Body of pancreas (tissue), 4 donors: ENCODE measurements at regions not wholly inside any gene's neighbourhood (a gene's known extent, or its start where the extent isn't known, plus 50 kb on each side); places are given as distances from the start of the nearest gene placed in this dataset.

ENCODE experiments used
- ATAC-seq: fragments of 150-250 bp; one replicate; pipeline ENCODE4 v1.9.1; 2016
- DNase-seq, 4 donors: peaks; one replicate each; pipeline ENCODE4 v3.0.0-alpha.2; 2019
- H3K27ac ChIP-seq, 4 donors: fragments of 200-600 bp; sonication (generic); 1 replicate in 3 of 4; 2 replicates in 1 of 4; pipeline versions ENCODE4 v1.5.1 to v1.6.1; 2016 to 2019; ENCODE audit warnings: mild to moderate bottlenecking in 1 of 4, mixed read lengths in 1 of 4, moderate library complexity in 1 of 4
- H3K27me3 ChIP-seq, 2 donors: fragments of 200-600 bp; sonication (generic); one replicate each; pipeline ENCODE4 v1.6.0; 2016; ENCODE audit warnings: mild to moderate bottlenecking in 1 of 2
- H3K36me3 ChIP-seq, 2 donors: fragments of 200-600 bp; sonication (generic); replicated peaks in 1 of 2; 2 replicates each; pipeline ENCODE4 v1.5.1; 2016; ENCODE audit warnings: low read depth in 2 of 2; ENCODE audit not compliant: insufficient read depth in 1 of 2
- H3K4me1 ChIP-seq: fragments of 200-600 bp; sonication (generic); one replicate; pipeline ENCODE4 v1.6.0; 2016
- H3K4me3 ChIP-seq, 2 donors: fragments of 200-600 bp; sonication (generic); 1 replicate in 1 of 2; 2 replicates in 1 of 2; pipeline ENCODE4 v1.5.1; 2016 to 2019
- H3K9me3 ChIP-seq, 3 donors: fragments of 200-600 bp; sonication (generic); 1 replicate in 2 of 3; 2 replicates in 1 of 3; pipeline ENCODE4 v1.5.1; 2016
- POLR2A ChIP-seq, 3 donors: fragments of 450-650 bp; IDR thresholded peaks; one replicate each; pipeline ENCODE4 v1.6.1; 2016; ENCODE audit warnings: antibody characterized with exemption in 3 of 3, mild to moderate bottlenecking in 2 of 3
- WGBS, 2 donors: methylation state at CpG; one replicate each; pipeline ENCODE4 v1.1.5; 2017; 5-methylcytosine and 5-hydroxymethylcytosine counted together
- intact Hi-C: fragments of 100-400 bp; cut with DNase I; formaldehyde crosslinking; loops from one replicate; pipeline ENCODE4 v1.15.1; 2023
- TF ChIP-seq, protein P1 (sequence below), 7 experiments: fragments of 450-650 bp in 4 of 7; fragments of 200-600 bp in 3 of 7; sonication (generic) in 3 of 7; IDR thresholded peaks; one replicate each; pipeline ENCODE4 v1.5.1; 2016 to 2019; ENCODE audit warnings: antibody characterized with exemption in 7 of 7

DNA sequence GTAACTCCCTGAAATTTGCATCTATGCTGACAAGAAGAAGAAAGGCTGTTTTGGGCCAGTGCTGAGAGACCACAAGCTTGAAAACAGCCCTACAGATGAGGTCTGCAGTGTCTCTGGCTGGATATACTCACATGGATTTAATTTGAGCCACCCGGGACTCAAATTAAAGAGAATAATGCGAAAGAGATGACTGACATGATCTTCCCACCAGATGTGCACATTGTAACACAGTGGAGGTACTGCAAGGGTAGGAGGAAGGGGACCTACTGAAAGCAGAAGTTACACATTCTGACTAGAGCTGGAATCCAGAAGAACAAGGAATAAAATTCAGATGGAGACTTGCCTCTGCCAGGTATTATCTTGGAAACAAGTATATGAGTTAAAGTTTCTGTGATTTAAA lies 728.3 kb upstream of the SGO1 start:
- Histone ChIP-seq H3K4me1 (no peaks in the 10 kb centered on the region), H3K27ac (no peak overlapping the region), H3K27me3 (no peaks in the 10 kb centered on the region), H3K36me3 (no peaks in the 10 kb centered on the region), H3K4me3 (no peak overlapping the region), H3K9me3 (no peaks in the 10 kb centered on the region)
- intact Hi-C loops, result no loop called here
- TF ChIP-seq POLR2A (IDR thresholded peaks at IDR 0.05), result no peak
- TF ChIP-seq, protein P1, sequence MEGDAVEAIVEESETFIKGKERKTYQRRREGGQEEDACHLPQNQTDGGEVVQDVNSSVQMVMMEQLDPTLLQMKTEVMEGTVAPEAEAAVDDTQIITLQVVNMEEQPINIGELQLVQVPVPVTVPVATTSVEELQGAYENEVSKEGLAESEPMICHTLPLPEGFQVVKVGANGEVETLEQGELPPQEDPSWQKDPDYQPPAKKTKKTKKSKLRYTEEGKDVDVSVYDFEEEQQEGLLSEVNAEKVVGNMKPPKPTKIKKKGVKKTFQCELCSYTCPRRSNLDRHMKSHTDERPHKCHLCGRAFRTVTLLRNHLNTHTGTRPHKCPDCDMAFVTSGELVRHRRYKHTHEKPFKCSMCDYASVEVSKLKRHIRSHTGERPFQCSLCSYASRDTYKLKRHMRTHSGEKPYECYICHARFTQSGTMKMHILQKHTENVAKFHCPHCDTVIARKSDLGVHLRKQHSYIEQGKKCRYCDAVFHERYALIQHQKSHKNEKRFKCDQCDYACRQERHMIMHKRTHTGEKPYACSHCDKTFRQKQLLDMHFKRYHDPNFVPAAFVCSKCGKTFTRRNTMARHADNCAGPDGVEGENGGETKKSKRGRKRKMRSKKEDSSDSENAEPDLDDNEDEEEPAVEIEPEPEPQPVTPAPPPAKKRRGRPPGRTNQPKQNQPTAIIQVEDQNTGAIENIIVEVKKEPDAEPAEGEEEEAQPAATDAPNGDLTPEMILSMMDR (IDR thresholded peaks at IDR 0.05), result no peak
- DNase-seq (no peak), ATAC-seq (no peak)
- WGBS, 2 donors, result 69 to 76% methylated on average over 2 of the region's 2 CpGs

DNA sequence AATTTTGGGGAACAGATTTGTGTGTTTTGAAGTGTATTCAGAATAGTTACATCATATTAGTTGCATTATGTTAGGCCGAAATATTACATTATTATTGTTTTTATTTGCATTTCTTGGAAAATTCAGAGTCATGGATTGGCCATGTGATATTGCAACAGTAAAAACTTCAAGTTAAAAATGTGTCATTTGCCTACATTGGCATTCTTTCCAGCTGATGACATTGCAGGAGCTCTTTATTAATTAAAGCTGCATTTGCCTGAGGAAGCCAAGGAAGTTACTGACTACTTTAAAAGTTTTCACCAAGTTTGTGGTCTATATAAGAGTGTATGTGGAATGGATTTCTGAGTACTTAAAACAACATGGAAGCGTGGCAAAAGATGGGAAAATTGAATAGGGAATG lies 726.4 kb upstream of the SGO1 start:
- no peak for TF ChIP-seq POLR2A (IDR thresholded peaks at IDR 0.05)
- TF ChIP-seq, protein P1 (IDR thresholded peaks at IDR 0.05), result no peak
- Histone ChIP-seq H3K27me3 (no peaks in the 10 kb centered on the region), H3K4me3 (no peak overlapping the region), H3K27ac (no peak overlapping the region), H3K4me1 (no peaks in the 10 kb centered on the region), H3K9me3 (no peaks in the 10 kb centered on the region), H3K36me3 (no peaks in the 10 kb centered on the region)
- no peak for DNase-seq
- intact Hi-C loops, result no loop called here
- WGBS, 2 donors, result 74 to 83% methylated on average over 2 of the region's 2 CpGs
- ATAC-seq, result no peak

DNA sequence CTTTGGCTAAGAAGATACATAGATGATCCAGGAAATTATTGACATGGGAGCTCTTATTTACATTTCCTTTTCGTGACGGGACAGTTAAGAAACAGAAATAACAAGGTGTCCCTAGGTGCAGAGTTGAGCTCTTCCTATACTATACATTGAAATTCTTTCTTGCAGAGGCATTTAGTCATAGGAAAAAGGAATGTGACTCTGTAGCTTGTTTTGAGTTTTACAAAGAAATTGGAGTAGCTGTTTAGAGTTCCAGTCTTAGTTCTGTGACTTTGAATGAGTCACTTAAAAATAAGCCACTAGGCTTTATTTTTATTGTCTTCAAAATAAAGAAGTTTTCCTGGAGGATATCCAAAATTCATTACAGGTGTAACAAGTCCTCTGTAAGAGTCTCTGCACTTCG lies 723.5 kb upstream of the SGO1 start:
- intact Hi-C loops, result no loop called here
- DNase-seq, result no peak
- no peak for ATAC-seq
- TF ChIP-seq, protein P1 (IDR thresholded peaks at IDR 0.05), result no peak
- no peak for TF ChIP-seq POLR2A (IDR thresholded peaks at IDR 0.05)
- Histone ChIP-seq H3K27ac (no peak overlapping the region), H3K4me1 (no peaks in the 10 kb centered on the region), H3K27me3 (no peaks in the 10 kb centered on the region), H3K9me3 (no peaks in the 10 kb centered on the region), H3K36me3 (no peaks in the 10 kb centered on the region), H3K4me3 (no peak overlapping the region)
- WGBS, 2 donors, result 44 to 46% methylated on average over 3 of the region's 3 CpGs

DNA sequence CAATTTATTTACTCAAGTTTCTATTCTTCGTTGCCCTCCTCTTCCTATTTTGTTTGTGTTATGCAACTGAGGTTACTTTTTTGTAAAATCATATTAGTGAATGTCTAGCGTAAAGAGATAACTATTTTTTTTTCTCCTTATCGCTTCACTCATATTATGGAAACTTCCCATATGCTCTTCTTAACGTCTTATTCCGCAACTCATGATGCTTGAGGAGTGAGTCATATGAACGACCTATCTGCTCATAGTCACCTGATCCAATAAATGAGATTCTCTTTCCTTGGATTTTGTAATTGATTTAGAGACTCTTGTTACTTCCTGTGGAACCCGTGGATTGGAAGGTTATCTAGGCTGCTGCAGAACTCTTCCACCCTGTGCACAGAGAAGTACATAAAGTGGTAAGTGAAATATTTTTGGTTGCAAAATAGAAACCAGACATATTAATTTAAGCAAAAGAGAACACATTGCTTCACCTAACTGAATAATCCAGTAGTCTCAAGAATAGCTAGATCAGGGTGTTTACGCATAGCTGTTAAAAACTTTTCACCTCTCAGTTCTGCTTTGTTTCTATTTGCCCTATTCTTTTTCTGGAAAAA lies 719.3 kb upstream of the SGO1 start:
- 59 to 61% methylated on average over 8 of the region's 8 CpGs for WGBS, 2 donors
- Histone ChIP-seq H3K4me1 (no peaks in the 10 kb centered on the region), H3K9me3 (no peaks in the 10 kb centered on the region), H3K27me3 (no peaks in the 10 kb centered on the region), H3K36me3 (no peaks in the 10 kb centered on the region), H3K4me3 (no peak overlapping the region), H3K27ac (no peak overlapping the region)
- DNase-seq, result no peak
- ATAC-seq, result no peak
- intact Hi-C loops, result no loop called here
- TF ChIP-seq, protein P1 (IDR thresholded peaks at IDR 0.05), result no peak
- TF ChIP-seq POLR2A (IDR thresholded peaks at IDR 0.05), result no peak

DNA sequence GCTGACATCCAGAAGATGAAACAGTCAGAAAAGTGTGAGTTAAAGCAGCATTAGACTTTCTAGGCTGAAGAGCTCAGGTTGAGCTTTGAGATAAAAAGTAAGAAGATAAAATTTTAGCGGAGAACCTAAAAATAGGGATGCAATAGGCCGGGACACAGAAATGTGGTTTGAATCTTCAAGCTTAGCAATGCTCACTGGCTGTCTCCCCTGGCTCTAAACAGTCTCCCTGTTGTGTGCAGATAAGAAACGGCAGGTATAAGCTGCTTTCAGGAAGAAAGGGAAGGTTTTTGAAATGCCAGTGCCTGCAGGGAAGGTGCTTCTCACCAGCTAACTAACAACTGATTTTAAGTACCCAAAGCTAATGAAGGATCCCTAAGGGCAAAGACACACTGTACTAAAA lies 718.7 kb upstream of the SGO1 start:
- H3K4me3 ChIP-seq, result no peak overlapping the region
- TF ChIP-seq POLR2A (IDR thresholded peaks at IDR 0.05), result no peak
- TF ChIP-seq, protein P1 (IDR thresholded peaks at IDR 0.05), result no peak
- no peaks in the 10 kb centered on the region for H3K4me1 ChIP-seq
- ATAC-seq (no peak), DNase-seq (no peak)
- no peaks in the 10 kb centered on the region for H3K27me3 ChIP-seq
- H3K27ac ChIP-seq, result no peak overlapping the region
- intact Hi-C loops, result no loop called here
- 35 to 48% methylated on average over 3 of the region's 3 CpGs for WGBS, 2 donors
- no peaks in the 10 kb centered on the region for H3K9me3 ChIP-seq
- H3K36me3 ChIP-seq, result no peaks in the 10 kb centered on the region
